Pancreas (tissue), 10 donors: ENCODE measurements at regions not wholly inside any gene's neighbourhood (a gene's known extent, or its start where the extent isn't known, plus 50 kb on each side); places are given as distances from the start of the nearest gene placed in this dataset.
"Not testable (repeated sequence)": the region's sequence is repeated elsewhere in the genome, so short reads cannot be mapped to it uniquely, and the experiment has no call there.

ENCODE experiments used
- ATAC-seq, 4 donors: fragments of 200-7000 bp; cut with Tn5 transposase; one replicate each; pipeline versions ENCODE4 v1.8.0 to v1.9.1; 2020; ENCODE audit warnings: mild to moderate bottlenecking in 4 of 4, moderate library complexity in 4 of 4
- DNase-seq, 6 donors: peaks; one replicate each; pipeline ENCODE4 v3.0.0-alpha.2; 2020
- FAIRE-seq: peaks from 2 replicates; lab custom pipeline; 2012; peaks lifted over from hg19 to GRCh38; lab: Jason Lieb, UNC
- H3K27ac ChIP-seq, 4 donors: fragments of 200-600 bp; sonication (generic); 1 replicate in 3 of 4; 2 replicates in 1 of 4; pipeline versions ENCODE4 v1.5.0 to v1.8.0; 2020
- H3K27me3 ChIP-seq, 4 donors: fragments of 200-600 bp; one replicate each; pipeline ENCODE4 v1.8.0; 2021
- H3K36me3 ChIP-seq, 3 donors: fragments of 200-600 bp; sonication (generic) in 1 of 3; one replicate each; pipeline versions ENCODE4 v1.5.0 to v1.8.0; 2020 to 2021
- H3K4me1 ChIP-seq, 3 donors: fragments of 200-600 bp; one replicate each; pipeline ENCODE4 v1.8.0; 2021
- H3K4me3 ChIP-seq, 4 donors: fragments of 200-600 bp; sonication (generic) in 2 of 4; one replicate each; pipeline versions ENCODE4 v1.5.0 to v1.8.0; 2020 to 2021
- H3K9me3 ChIP-seq, 4 donors: fragments of 200-600 bp; one replicate each; pipeline ENCODE4 v1.8.0; 2021
- CTCF ChIP-seq, 4 donors: fragments of 200-600 bp; sonication (generic) in 3 of 4; IDR thresholded peaks; one replicate each; pipeline versions ENCODE4 v1.5.0 to v1.8.0; 2021; ENCODE audit warnings: antibody characterized with exemption in 4 of 4
- WGBS, 2 donors: extraction: QIAGEN DNeasy Blood & Tissue Kit; methylation state at CpG; one replicate each; pipeline ENCODE4 v1.1.7; 2013; 5-methylcytosine and 5-hydroxymethylcytosine counted together
- intact Hi-C, 3 donors: fragments of 100-400 bp; cut with DNase I; formaldehyde crosslinking; loops; one replicate each; pipeline versions ENCODE4 v1.11.1 to v1.14.2; 2022
- donor health status: healthy with polysubstance abuse.
- donor health status: DM: no; HTN: no; CAD: no; lungs with moderate emphysema.
- donor health status: DM: no; HTN: no; CAD: no.
- donor health status: control.
- donor health status: control.
- donor health status: Bipolar disorder and iron deficiency.
- donor health status: DM: yes; HTN: yes; CAD: no.
- donor health status: DM: no; HTN: no; CAD: no.
- donor health status: DM: no; HTN: no; CAD: no.
- donor health status: DM: yes; HTN: yes; CAD: no.

GRCh38 chr2:16026816-16027501, 86.6 kb downstream of the MYCN start:
- Histone ChIP-seq H3K4me3 (no peak overlapping the region), H3K4me1 (no peaks in the 10 kb centered on the region), H3K27me3 (no peaks in the 10 kb centered on the region), H3K27ac (no peak overlapping the region), H3K36me3 (no peaks in the 10 kb centered on the region), H3K9me3 (no peaks in the 10 kb centered on the region)
- WGBS, 2 donors: 56 to 68% methylated on average over 8 of the region's 8 CpGs
- intact Hi-C loops: no loop called here
- TF ChIP-seq CTCF (IDR thresholded peaks at IDR 0.05): no peak
- FAIRE-seq (no peak), ATAC-seq (no peak), DNase-seq (no peak)

- no peak for ATAC-seq
- intact Hi-C loops: no loop called here
- H3K27me3 ChIP-seq: no peaks in the 10 kb centered on the region
- H3K4me3 ChIP-seq: no peak overlapping the region
- H3K27ac ChIP-seq: no peak overlapping the region
- no peaks in the 10 kb centered on the region for H3K9me3 ChIP-seq
- TF ChIP-seq CTCF (IDR thresholded peaks at IDR 0.05): no peak
- H3K4me1 ChIP-seq: no peaks in the 10 kb centered on the region
- no peaks in the 10 kb centered on the region for H3K36me3 ChIP-seq
- DNase-seq: no peak
- WGBS, 2 donors: 74 to 81% methylated on average over 17 of the region's 17 CpGs
- no peak for FAIRE-seq
Measured at GRCh38 chr2:16025876-16026640, 85.7 kb downstream of the MYCN start.

- Histone ChIP-seq H3K27me3 (no peaks in the 10 kb centered on the region), H3K4me3 (no peak overlapping the region), H3K9me3 (no peaks in the 10 kb centered on the region), H3K4me1 (no peaks in the 10 kb centered on the region), H3K27ac (no peak overlapping the region), H3K36me3 (no peaks in the 10 kb centered on the region)
- no peak for FAIRE-seq
- no peak for TF ChIP-seq CTCF (IDR thresholded peaks at IDR 0.05)
- DNase-seq: no peak
- WGBS, 2 donors: 60 to 68% methylated on average over 8 of the region's 8 CpGs
- ATAC-seq: no peak
- intact Hi-C loops: no loop called here
Measured at GRCh38 chr2:16025211-16025875, 85.0 kb downstream of the MYCN start.

- H3K4me3 ChIP-seq, H3K9me3 ChIP-seq, DNase-seq, intact Hi-C loops, FAIRE-seq, H3K27ac ChIP-seq, H3K4me1 ChIP-seq, H3K27me3 ChIP-seq, ATAC-seq, H3K36me3 ChIP-seq: not testable (repeated sequence)
- 78 to 85% methylated on average over 8 of the region's 8 CpGs for WGBS, 2 donors
Measured at GRCh38 chr2:16024628-16025027, 84.3 kb downstream of the MYCN start.

GRCh38 chr2:16023506-16024360, 83.4 kb downstream of the MYCN start:
- Histone ChIP-seq H3K27ac (no peak overlapping the region), H3K9me3 (no peaks in the 10 kb centered on the region), H3K36me3 (no peaks in the 10 kb centered on the region), H3K27me3 (no peaks in the 10 kb centered on the region), H3K4me1 (no peaks in the 10 kb centered on the region), H3K4me3 (no peak overlapping the region)
- intact Hi-C loops: no loop called here
- TF ChIP-seq CTCF (IDR thresholded peaks at IDR 0.05): no peak
- DNase-seq (no peak), ATAC-seq (no peak), FAIRE-seq (no peak)
- 59 to 68% methylated on average over 5 of the region's 5 CpGs for WGBS, 2 donors
